ENCODE measurements at regions not wholly inside any gene's neighbourhood (a gene's known extent, or its start where the extent isn't known, plus 50 kb on each side); places are given as distances from the start of the nearest gene placed in this dataset.

DNA sequence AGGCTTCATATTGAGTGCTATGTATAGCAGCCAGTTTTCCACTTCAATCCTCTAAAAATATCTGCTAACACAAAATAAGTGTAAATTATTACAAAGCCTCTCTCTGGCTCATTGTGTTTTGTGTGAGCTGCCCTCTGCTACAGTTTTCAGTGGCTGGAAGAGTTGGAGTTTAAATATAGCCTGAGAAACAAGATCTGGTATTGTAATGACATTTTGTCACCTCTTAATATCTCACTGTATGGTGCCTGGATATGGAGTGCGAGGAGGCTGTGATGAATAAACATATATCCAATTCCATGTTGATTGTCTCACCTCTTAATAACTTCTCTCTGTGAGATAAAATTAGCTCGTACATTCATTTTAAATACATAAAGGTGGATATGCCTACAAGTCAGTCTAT lies 269.7 kb downstream of the FLRT2 start:
- TF ChIP-seq, protein P1, sequence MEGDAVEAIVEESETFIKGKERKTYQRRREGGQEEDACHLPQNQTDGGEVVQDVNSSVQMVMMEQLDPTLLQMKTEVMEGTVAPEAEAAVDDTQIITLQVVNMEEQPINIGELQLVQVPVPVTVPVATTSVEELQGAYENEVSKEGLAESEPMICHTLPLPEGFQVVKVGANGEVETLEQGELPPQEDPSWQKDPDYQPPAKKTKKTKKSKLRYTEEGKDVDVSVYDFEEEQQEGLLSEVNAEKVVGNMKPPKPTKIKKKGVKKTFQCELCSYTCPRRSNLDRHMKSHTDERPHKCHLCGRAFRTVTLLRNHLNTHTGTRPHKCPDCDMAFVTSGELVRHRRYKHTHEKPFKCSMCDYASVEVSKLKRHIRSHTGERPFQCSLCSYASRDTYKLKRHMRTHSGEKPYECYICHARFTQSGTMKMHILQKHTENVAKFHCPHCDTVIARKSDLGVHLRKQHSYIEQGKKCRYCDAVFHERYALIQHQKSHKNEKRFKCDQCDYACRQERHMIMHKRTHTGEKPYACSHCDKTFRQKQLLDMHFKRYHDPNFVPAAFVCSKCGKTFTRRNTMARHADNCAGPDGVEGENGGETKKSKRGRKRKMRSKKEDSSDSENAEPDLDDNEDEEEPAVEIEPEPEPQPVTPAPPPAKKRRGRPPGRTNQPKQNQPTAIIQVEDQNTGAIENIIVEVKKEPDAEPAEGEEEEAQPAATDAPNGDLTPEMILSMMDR (IDR thresholded peaks at IDR 0.05) = no peak

- TF ChIP-seq, protein P1 (IDR thresholded peaks at IDR 0.05) = no peak
Measured at GRCh38 chr14:85798856-85799255, 268.9 kb downstream of the FLRT2 start.

- TF ChIP-seq, protein P1 (IDR thresholded peaks at IDR 0.05) = no peak
Measured at GRCh38 chr14:85793533-85793932, 263.6 kb downstream of the FLRT2 start.

DNA sequence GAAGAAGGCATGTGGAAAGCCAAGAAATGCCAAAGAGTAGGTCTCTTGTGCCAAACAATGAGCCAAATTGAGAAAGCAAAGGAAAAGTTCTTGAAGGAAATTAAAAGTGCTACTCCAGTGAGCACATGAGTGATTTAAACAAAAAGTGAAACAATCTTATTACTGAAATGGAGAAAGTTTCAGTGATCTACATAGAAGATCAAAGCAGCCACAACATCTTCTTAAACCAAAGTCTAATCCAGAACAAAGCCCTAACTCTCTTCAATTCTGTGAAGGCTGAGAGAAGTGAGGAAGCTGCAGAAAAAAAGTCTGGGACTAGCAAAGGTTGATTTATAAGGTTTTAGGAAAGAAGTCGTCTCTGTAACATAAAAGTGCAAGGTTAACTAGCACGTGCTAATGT lies 259.6 kb downstream of the FLRT2 start:
- TF ChIP-seq, protein P1 (IDR thresholded peaks at IDR 0.05) = no peak

GRCh38 chr14:85788470-85789233 lies 258.7 kb downstream of the FLRT2 start:
- TF ChIP-seq, protein P1 (IDR thresholded peaks at IDR 0.05) = no peak

DNA sequence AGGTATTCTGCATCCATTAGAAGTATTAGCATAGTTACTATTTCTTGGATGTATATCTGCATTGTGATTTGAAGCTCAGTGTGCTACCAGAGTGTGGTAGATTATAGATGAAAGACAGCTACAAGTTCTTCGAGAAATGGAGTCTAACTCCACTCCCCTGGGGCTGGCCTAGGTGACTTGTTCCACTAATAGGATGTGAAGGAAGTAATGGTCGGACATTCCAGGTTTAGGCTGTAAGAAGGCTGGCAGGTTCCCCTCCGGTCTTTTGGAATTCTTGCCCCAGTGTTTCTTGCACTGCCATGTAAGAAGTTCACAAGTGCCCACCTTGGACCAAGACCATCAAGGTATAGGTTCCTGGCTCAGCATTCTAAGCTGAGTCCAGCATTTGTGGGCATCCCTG lies 236.4 kb downstream of the FLRT2 start:
- TF ChIP-seq, protein P1 (IDR thresholded peaks at IDR 0.05) = no peak

- TF ChIP-seq, protein P1 (IDR thresholded peaks at IDR 0.05) = no peak
Measured at GRCh38 chr14:85764822-85765221, 234.9 kb downstream of the FLRT2 start.

GRCh38 chr14:85762526-85762925 lies 232.6 kb downstream of the FLRT2 start:
- TF ChIP-seq, protein P1 (IDR thresholded peaks at IDR 0.05) = no peak

All from LNCAP (cell line).